HFFc6 (cell line): ENCODE measurements at regions not wholly inside any gene's neighbourhood (a gene's known extent, or its start where the extent isn't known, plus 50 kb on each side); places are given as distances from the start of the nearest gene placed in this dataset.

ENCODE experiments used
- DNase-seq: peaks from one replicate; pipeline ENCODE4 v3.0.0-alpha.2; 2018
- H3K27ac Mint-ChIP-seq: 2 replicates; pipeline ENCODE4 v1.8.0; 2020; ENCODE audit warnings: mild to moderate bottlenecking, mixed read lengths
- H3K27me3 Mint-ChIP-seq: 2 replicates; pipeline ENCODE4 v1.8.0; 2021; ENCODE audit warnings: mild to moderate bottlenecking, moderate library complexity, mixed read lengths; ENCODE audit not compliant: insufficient read depth
- H3K36me3 Mint-ChIP-seq: 2 replicates; pipeline ENCODE4 v1.8.0; 2021; ENCODE audit warnings: low read depth, mixed read lengths
- H3K4me1 Mint-ChIP-seq: 2 replicates; pipeline ENCODE4 v1.8.0; 2020; ENCODE audit warnings: low read depth, mixed read lengths
- H3K4me3 Mint-ChIP-seq: 2 replicates; pipeline ENCODE4 v1.8.0; 2020; ENCODE audit warnings: mild to moderate bottlenecking, moderate library complexity, mixed read lengths
- H3K9me3 Mint-ChIP-seq: 2 replicates; pipeline ENCODE4 v1.8.0; 2020; ENCODE audit warnings: mild to moderate bottlenecking, mixed read lengths
- TF ChIP-seq, protein P1 (sequence below): fragments of 200-600 bp; sonication (generic); IDR thresholded peaks from 2 replicates; pipeline ENCODE4 v1.5.0; 2021; ENCODE audit warnings: antibody characterized with exemption, mild to moderate bottlenecking

GRCh38 chr5:51599587-51599986 is 216.3 kb downstream of the ISL1 start:
- H3K4me1 Mint-ChIP-seq: no peaks in the 10 kb centered on the region
- H3K27me3 Mint-ChIP-seq: no peaks in the 10 kb centered on the region; the same call in 1 of the 2 replicates
- no peaks in the 10 kb centered on the region; the same call in 1 of the 2 replicates for H3K9me3 Mint-ChIP-seq
- no peak overlapping the region for H3K27ac Mint-ChIP-seq
- H3K4me3 Mint-ChIP-seq: no peak overlapping the region
- DNase-seq: no peak
- no peaks in the 10 kb centered on the region for H3K36me3 Mint-ChIP-seq
- TF ChIP-seq, protein P1, sequence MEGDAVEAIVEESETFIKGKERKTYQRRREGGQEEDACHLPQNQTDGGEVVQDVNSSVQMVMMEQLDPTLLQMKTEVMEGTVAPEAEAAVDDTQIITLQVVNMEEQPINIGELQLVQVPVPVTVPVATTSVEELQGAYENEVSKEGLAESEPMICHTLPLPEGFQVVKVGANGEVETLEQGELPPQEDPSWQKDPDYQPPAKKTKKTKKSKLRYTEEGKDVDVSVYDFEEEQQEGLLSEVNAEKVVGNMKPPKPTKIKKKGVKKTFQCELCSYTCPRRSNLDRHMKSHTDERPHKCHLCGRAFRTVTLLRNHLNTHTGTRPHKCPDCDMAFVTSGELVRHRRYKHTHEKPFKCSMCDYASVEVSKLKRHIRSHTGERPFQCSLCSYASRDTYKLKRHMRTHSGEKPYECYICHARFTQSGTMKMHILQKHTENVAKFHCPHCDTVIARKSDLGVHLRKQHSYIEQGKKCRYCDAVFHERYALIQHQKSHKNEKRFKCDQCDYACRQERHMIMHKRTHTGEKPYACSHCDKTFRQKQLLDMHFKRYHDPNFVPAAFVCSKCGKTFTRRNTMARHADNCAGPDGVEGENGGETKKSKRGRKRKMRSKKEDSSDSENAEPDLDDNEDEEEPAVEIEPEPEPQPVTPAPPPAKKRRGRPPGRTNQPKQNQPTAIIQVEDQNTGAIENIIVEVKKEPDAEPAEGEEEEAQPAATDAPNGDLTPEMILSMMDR: no peak

GRCh38 chr5:51604324-51604723 is 221.1 kb downstream of the ISL1 start:
- Mint-ChIP-seq H3K27me3 (no peaks in the 10 kb centered on the region; the same call in 1 of the 2 replicates), H3K36me3 (no peaks in the 10 kb centered on the region), H3K4me3 (no peak overlapping the region), H3K9me3 (no peaks in the 10 kb centered on the region; the same call in 1 of the 2 replicates), H3K4me1 (no peaks in the 10 kb centered on the region), H3K27ac (no peak overlapping the region)
- TF ChIP-seq, protein P1: no peak
- no peak for DNase-seq

- no peaks in the 10 kb centered on the region; the same call in 1 of the 2 replicates for H3K9me3 Mint-ChIP-seq
- no peak overlapping the region for H3K27ac Mint-ChIP-seq
- no peaks in the 10 kb centered on the region; the same call in 1 of the 2 replicates for H3K27me3 Mint-ChIP-seq
- H3K4me1 Mint-ChIP-seq: no peaks in the 10 kb centered on the region
- TF ChIP-seq, protein P1: no peak
- H3K4me3 Mint-ChIP-seq: no peak overlapping the region
- DNase-seq: no peak
- H3K36me3 Mint-ChIP-seq: no peaks in the 10 kb centered on the region
Measured at GRCh38 chr5:51606921-51607320, 223.7 kb downstream of the ISL1 start.

DNA sequence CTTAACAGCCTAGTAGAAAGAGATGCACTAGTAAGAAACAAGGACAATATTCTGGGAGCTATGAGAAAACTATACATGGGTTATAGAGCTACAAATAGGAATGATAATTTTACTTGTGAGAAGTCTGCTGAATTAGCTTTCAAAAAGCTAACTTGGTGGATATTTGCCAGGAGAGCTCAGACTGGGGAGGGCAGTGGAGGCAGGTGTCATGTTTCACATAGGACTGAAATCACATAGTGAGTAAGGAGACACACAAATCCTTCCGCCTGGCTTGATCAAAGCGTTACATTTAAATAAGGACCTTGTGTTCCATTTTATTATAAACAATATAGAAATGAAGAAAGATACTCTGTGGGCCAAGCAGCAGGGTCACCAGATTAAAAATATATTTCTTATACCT is 235.0 kb downstream of the ISL1 start:
- no peaks in the 10 kb centered on the region for H3K4me1 Mint-ChIP-seq
- DNase-seq: no peak
- H3K36me3 Mint-ChIP-seq: no peaks in the 10 kb centered on the region
- no peaks in the 10 kb centered on the region for H3K27me3 Mint-ChIP-seq
- TF ChIP-seq, protein P1: no peak
- no peak overlapping the region for H3K4me3 Mint-ChIP-seq
- no peak overlapping the region for H3K27ac Mint-ChIP-seq
- no peaks in the 10 kb centered on the region; the same call in 1 of the 2 replicates for H3K9me3 Mint-ChIP-seq

DNA sequence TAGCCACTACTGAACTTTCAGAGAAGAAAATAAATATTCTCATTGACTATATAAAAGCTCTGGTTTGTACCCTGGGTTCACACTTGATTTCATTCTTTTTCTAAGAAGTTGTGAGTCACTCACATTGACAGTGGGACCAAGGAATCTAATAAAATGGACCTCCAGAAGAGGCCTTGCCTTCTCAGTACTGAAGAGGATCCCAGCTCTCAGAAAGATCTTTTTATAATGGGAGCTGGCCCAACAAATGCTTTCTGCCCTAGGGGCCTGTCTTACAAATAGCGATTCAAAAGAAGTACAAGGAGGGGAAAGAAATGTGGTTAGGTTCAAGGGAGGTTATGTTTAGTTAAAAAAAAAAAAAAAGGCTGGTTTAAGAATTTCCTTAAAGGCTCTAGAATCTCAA is 237.9 kb downstream of the ISL1 start:
- TF ChIP-seq, protein P1: no peak
- no peaks in the 10 kb centered on the region; the same call in 1 of the 2 replicates for H3K9me3 Mint-ChIP-seq
- H3K27ac Mint-ChIP-seq: no peak overlapping the region
- no peak for DNase-seq
- no peaks in the 10 kb centered on the region for H3K4me1 Mint-ChIP-seq
- no peaks in the 10 kb centered on the region for H3K36me3 Mint-ChIP-seq
- no peaks in the 10 kb centered on the region for H3K27me3 Mint-ChIP-seq
- H3K4me3 Mint-ChIP-seq: no peak overlapping the region
